Stimulated activated CD4-positive, alpha-beta T cell treated with anti-CD3 and anti-CD28 coated beads, Interleukin-15, amount 100 ng/mL, for 48 hours (primary cell): ENCODE measurements at regions not wholly inside any gene's neighbourhood (a gene's known extent, or its start where the extent isn't known, plus 50 kb on each side); places are given as distances from the start of the nearest gene placed in this dataset.
A peak's percentile ranks its signal among the peaks of the same experiment; 100 is the strongest.
"Not testable (repeated sequence)": the region's sequence is repeated elsewhere in the genome, so short reads cannot be mapped to it uniquely, and the experiment has no call there.

ENCODE experiments used
- DNase-seq, 2 donors: peaks; one replicate each; pipeline ENCODE4 v3.0.0-alpha.2; 2020; ENCODE audit warnings: low read depth in 2 of 2

- DNase-seq: no peak
Measured at GRCh38 chr2:215832791-215833190, 180.6 kb downstream of the MREG start.

- no peak for DNase-seq
Measured at GRCh38 chr2:215831296-215831913, 181.9 kb downstream of the MREG start.

GRCh38 chr2:215830304-215830703 lies 183.0 kb downstream of the MREG start:
- no peak for DNase-seq

- DNase-seq: no peak
Measured at GRCh38 chr2:215829261-215829660, 184.1 kb downstream of the MREG start.

- DNase-seq: peak; percentile 18 to 31
Measured at GRCh38 chr2:215828528-215829184, 184.7 kb downstream of the MREG start.

GRCh38 chr2:215826838-215827441 lies 186.4 kb downstream of the MREG start:
- DNase-seq: no peak

GRCh38 chr2:215826376-215826775 lies 187.0 kb downstream of the MREG start:
- DNase-seq: no peak

GRCh38 chr2:215825707-215826106 lies 187.6 kb downstream of the MREG start:
- no peak for DNase-seq

GRCh38 chr2:215821298-215821697 lies 192.1 kb downstream of the MREG start:
- not testable (repeated sequence) for DNase-seq

GRCh38 chr2:215819713-215820112 lies 193.6 kb downstream of the MREG start:
- DNase-seq: not testable (repeated sequence)

- no peak for DNase-seq
Measured at GRCh38 chr2:215817046-215817445, 196.3 kb downstream of the MREG start.

- DNase-seq: no peak
Measured at GRCh38 chr2:215816424-215816823, 196.9 kb downstream of the MREG start.

- DNase-seq: no peak
Measured at GRCh38 chr2:215815960-215816359, 197.4 kb downstream of the MREG start.

- DNase-seq: no peak
Measured at GRCh38 chr2:215812966-215813365, 200.4 kb downstream of the MREG start.

- no peak for DNase-seq
Measured at GRCh38 chr2:215811409-215812345, 201.7 kb downstream of the MREG start.

- DNase-seq: no peak
Measured at GRCh38 chr2:215811003-215811402, 202.3 kb downstream of the MREG start.

- no peak for DNase-seq
Measured at GRCh38 chr2:215808996-215809395, 204.4 kb downstream of the MREG start.

GRCh38 chr2:215808194-215808593 lies 205.2 kb downstream of the MREG start:
- DNase-seq: no peak

GRCh38 chr2:215805493-215805892 lies 207.9 kb downstream of the MREG start:
- no peak for DNase-seq

GRCh38 chr2:215803150-215803549 lies 210.2 kb downstream of the MREG start:
- no peak for DNase-seq

GRCh38 chr2:215799194-215799593 lies 214.2 kb downstream of the MREG start:
- no peak for DNase-seq

- DNase-seq: no peak
Measured at GRCh38 chr2:215797676-215798075, 215.7 kb downstream of the MREG start.
